HEK293 (cell line): ENCODE measurements at regions not wholly inside any gene's neighbourhood (a gene's known extent, or its start where the extent isn't known, plus 50 kb on each side); places are given as distances from the start of the nearest gene placed in this dataset.

Experiments used
- CTCF ChIA-PET: fragments of 350-600 bp; formaldehyde crosslinking; extraction: SDS; loops from one replicate; lab custom pipeline; 2021; ENCODE audit warnings: antibody characterized with exemption; lab: Yijun Ruan, JAX
- POLR2A ChIA-PET: fragments of 300-600 bp; formaldehyde crosslinking; extraction: SDS; loops from one replicate; lab custom pipeline; 2020; ENCODE audit warnings: antibody characterized with exemption, inconsistent platforms; lab: Yijun Ruan, JAX
- H3K27ac ChIP-seq: fragments of 200-500 bp; sonication (Bioruptor generic); 2 replicates; pipeline ENCODE4 v1.5.1; 2014; ENCODE audit warnings: low read depth, low read length, control low read depth, inconsistent platforms; ENCODE audit errors: extremely low read depth
- H3K36me3 ChIP-seq, 2 experiments: fragments of 200-500 bp in 1 of 2; sonication (Bioruptor generic) in 1 of 2; 1 replicate in 1 of 2; 2 replicates in 1 of 2; pipeline ENCODE4 v1.5.1; 2014 to 2017; ENCODE audit warnings: inconsistent platforms in 2 of 2, low read length in 2 of 2; ENCODE audit not compliant: control insufficient read depth in 2 of 2, insufficient read depth in 1 of 2
- H3K4me1 ChIP-seq: fragments of 200-500 bp; sonication (Bioruptor generic); 2 replicates; pipeline ENCODE4 v1.5.1; 2014; ENCODE audit warnings: mild to moderate bottlenecking, low read length, inconsistent platforms; ENCODE audit not compliant: control insufficient read depth, insufficient read depth
- H3K4me3 ChIP-seq: 2 replicates; pipeline ENCODE4 v1.5.1; 2011; ENCODE audit warnings: low read depth, mild to moderate bottlenecking, control low read depth, low read length, moderate library complexity
- H3K9me3 ChIP-seq: fragments of 200-500 bp; sonication (Bioruptor generic); 2 replicates; pipeline ENCODE4 v1.5.1; 2014; ENCODE audit warnings: low read depth, low read length, inconsistent platforms; ENCODE audit not compliant: control insufficient read depth, insufficient read depth
- GLIS2 ChIP-seq: fragments of 450-650 bp; formaldehyde crosslinking; IDR thresholded peaks from 2 replicates; pipeline ENCODE4 v1.5.1; 2016; ENCODE audit warnings: missing biosample characterization, missing genetic modification characterization
- KLF8 ChIP-seq: fragments of 450-650 bp; formaldehyde crosslinking; IDR thresholded peaks from 2 replicates; pipeline ENCODE4 v1.5.1; 2016; ENCODE audit warnings: missing biosample characterization, missing genetic modification characterization
- PRDM6 ChIP-seq: fragments of 450-650 bp; formaldehyde crosslinking; IDR thresholded peaks from 2 replicates; pipeline ENCODE4 v1.5.1; 2017; ENCODE audit warnings: missing biosample characterization, missing genetic modification characterization
- TRIM28 ChIP-seq: IDR thresholded peaks from 2 replicates; pipeline ENCODE4 v1.6.1; 2011; ENCODE audit warnings: low read length, control low read depth, borderline replicate concordance
- ZBTB1 ChIP-seq: fragments of 450-650 bp; formaldehyde crosslinking; IDR thresholded peaks from 2 replicates; pipeline ENCODE4 v1.5.1; 2016; ENCODE audit warnings: missing biosample characterization, missing genetic modification characterization
- ZBTB6 ChIP-seq: fragments of 450-650 bp; formaldehyde crosslinking; IDR thresholded peaks from 2 replicates; pipeline ENCODE4 v1.5.1; 2017; ENCODE audit warnings: missing biosample characterization, missing genetic modification characterization
- ZEB2 ChIP-seq: fragments of 450-650 bp; formaldehyde crosslinking; IDR thresholded peaks from 2 replicates; pipeline ENCODE4 v1.5.1; 2016; ENCODE audit warnings: missing biosample characterization, missing genetic modification characterization
- ZNF10 ChIP-seq: fragments of 450-650 bp; formaldehyde crosslinking; IDR thresholded peaks from 2 replicates; pipeline ENCODE4 v1.5.1; 2017; ENCODE audit warnings: missing biosample characterization, missing genetic modification characterization
- ZNF112 ChIP-seq: fragments of 450-650 bp; formaldehyde crosslinking; IDR thresholded peaks from 2 replicates; pipeline ENCODE4 v1.5.0; 2017; ENCODE audit warnings: missing biosample characterization, missing genetic modification characterization
- ZNF16 ChIP-seq: fragments of 450-650 bp; formaldehyde crosslinking; IDR thresholded peaks from 2 replicates; pipeline ENCODE4 v1.5.1; 2016; ENCODE audit warnings: low read depth, missing biosample characterization, missing genetic modification characterization
- ZNF266 ChIP-seq: fragments of 450-650 bp; formaldehyde crosslinking; IDR thresholded peaks from 2 replicates; pipeline ENCODE4 v1.5.1; 2016; ENCODE audit warnings: missing biosample characterization, missing genetic modification characterization, low read depth
- ZNF391 ChIP-seq: fragments of 450-650 bp; formaldehyde crosslinking; IDR thresholded peaks from 2 replicates; pipeline ENCODE4 v1.5.1; 2016; ENCODE audit warnings: low read depth, missing biosample characterization, missing genetic modification characterization, borderline replicate concordance
- ZNF514 ChIP-seq: fragments of 450-650 bp; formaldehyde crosslinking; IDR thresholded peaks from 2 replicates; pipeline ENCODE4 v1.5.1; 2016; ENCODE audit warnings: missing biosample characterization, missing genetic modification characterization
- ZNF626 ChIP-seq: fragments of 450-650 bp; sonication (Bioruptor Pico); formaldehyde crosslinking; IDR thresholded peaks from 2 replicates; pipeline ENCODE4 v1.5.1; 2018; ENCODE audit warnings: missing biosample characterization, missing genetic modification characterization, inconsistent platforms
- TF ChIP-seq, protein P1 (sequence below): fragments of 450-650 bp; formaldehyde crosslinking; IDR thresholded peaks from 2 replicates; pipeline ENCODE4 v1.5.1; 2017; ENCODE audit warnings: missing biosample characterization, mild to moderate bottlenecking, missing genetic modification characterization, moderate library complexity
- TF ChIP-seq, protein P2 (sequence below): fragments of 450-650 bp; formaldehyde crosslinking; IDR thresholded peaks from 2 replicates; pipeline ENCODE4 v1.5.1; 2016; ENCODE audit warnings: missing biosample characterization, missing genetic modification characterization
- TF ChIP-seq, protein P3 (sequence below): fragments of 450-650 bp; formaldehyde crosslinking; conservative IDR thresholded peaks from 2 replicates; pipeline ENCODE4 v1.5.1; 2016; ENCODE audit warnings: low read depth, missing biosample characterization, missing genetic modification characterization
- TF ChIP-seq, protein P4 (sequence below): fragments of 450-650 bp; formaldehyde crosslinking; IDR thresholded peaks from 2 replicates; pipeline ENCODE4 v1.5.1; 2017; ENCODE audit warnings: missing biosample characterization, missing genetic modification characterization

GRCh38 chr7:50221433-50221832 is 83.1 kb upstream of the IKZF1 start (continued):
- no peak for TF ChIP-seq ZBTB6
- TF ChIP-seq TRIM28 = no peak
- no peak for TF ChIP-seq ZNF391
- TF ChIP-seq ZNF112 (tag by site-specific recombination) = no peak

GRCh38 chr7:50221028-50221427 is 83.5 kb upstream of the IKZF1 start:
- Histone ChIP-seq H3K4me1 (no peaks in the 10 kb centered on the region), H3K9me3 (no peaks in the 10 kb centered on the region), H3K4me3 (no peak overlapping the region), H3K27ac (no peak overlapping the region), H3K36me3 (no peaks in the 10 kb centered on the region)
- POLR2A ChIA-PET = no interaction called here
- TF ChIP-seq ZNF626 (tag by site-specific recombination) (no peak), ZNF266 (tag by site-specific recombination) (no peak)
- TF ChIP-seq, protein P1, sequence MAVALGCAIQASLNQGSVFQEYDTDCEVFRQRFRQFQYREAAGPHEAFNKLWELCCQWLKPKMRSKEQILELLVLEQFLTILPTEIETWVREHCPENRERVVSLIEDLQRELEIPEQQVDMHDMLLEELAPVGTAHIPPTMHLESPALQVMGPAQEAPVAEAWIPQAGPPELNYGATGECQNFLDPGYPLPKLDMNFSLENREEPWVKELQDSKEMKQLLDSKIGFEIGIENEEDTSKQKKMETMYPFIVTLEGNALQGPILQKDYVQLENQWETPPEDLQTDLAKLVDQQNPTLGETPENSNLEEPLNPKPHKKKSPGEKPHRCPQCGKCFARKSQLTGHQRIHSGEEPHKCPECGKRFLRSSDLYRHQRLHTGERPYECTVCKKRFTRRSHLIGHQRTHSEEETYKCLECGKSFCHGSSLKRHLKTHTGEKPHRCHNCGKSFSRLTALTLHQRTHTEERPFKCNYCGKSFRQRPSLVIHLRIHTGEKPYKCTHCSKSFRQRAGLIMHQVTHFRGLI (tag by site-specific recombination) = no peak
- CTCF ChIA-PET = no interaction called here

- no peak overlapping the region for H3K4me3 ChIP-seq
- ChIA-PET POLR2A (no interaction called here), CTCF (no interaction called here)
- H3K9me3 ChIP-seq = no peaks in the 10 kb centered on the region
- H3K36me3 ChIP-seq = no peaks in the 10 kb centered on the region
- TF ChIP-seq KLF8 (no peak), PRDM6 (tag by site-specific recombination) (no peak), GLIS2 (tag by site-specific recombination) (no peak), ZEB2 (tag by site-specific recombination) (no peak), ZNF514 (tag by site-specific recombination) (no peak), ZBTB1 (tag by site-specific recombination) (no peak)
- no peaks in the 10 kb centered on the region for H3K4me1 ChIP-seq
- H3K27ac ChIP-seq = no peak overlapping the region
These were observed 84.2 kb upstream of the IKZF1 start for GRCh38 chr7:50220273-50220672.

GRCh38 chr7:50217821-50218281 is 86.7 kb upstream of the IKZF1 start:
- Histone ChIP-seq H3K4me3 (no peak overlapping the region), H3K36me3 (no peaks in the 10 kb centered on the region), H3K4me1 (no peaks in the 10 kb centered on the region), H3K9me3 (no peaks in the 10 kb centered on the region), H3K27ac (no peak overlapping the region)
- CTCF ChIA-PET = interaction anchor here (0.6 to 1.2 kb wide), 2 partner anchors 9 to 97 kb away, joined by 3 to 5 read pairs; no protein-coding TSS in a partner anchor
- POLR2A ChIA-PET = no interaction called here
- TF ChIP-seq, protein P2, sequence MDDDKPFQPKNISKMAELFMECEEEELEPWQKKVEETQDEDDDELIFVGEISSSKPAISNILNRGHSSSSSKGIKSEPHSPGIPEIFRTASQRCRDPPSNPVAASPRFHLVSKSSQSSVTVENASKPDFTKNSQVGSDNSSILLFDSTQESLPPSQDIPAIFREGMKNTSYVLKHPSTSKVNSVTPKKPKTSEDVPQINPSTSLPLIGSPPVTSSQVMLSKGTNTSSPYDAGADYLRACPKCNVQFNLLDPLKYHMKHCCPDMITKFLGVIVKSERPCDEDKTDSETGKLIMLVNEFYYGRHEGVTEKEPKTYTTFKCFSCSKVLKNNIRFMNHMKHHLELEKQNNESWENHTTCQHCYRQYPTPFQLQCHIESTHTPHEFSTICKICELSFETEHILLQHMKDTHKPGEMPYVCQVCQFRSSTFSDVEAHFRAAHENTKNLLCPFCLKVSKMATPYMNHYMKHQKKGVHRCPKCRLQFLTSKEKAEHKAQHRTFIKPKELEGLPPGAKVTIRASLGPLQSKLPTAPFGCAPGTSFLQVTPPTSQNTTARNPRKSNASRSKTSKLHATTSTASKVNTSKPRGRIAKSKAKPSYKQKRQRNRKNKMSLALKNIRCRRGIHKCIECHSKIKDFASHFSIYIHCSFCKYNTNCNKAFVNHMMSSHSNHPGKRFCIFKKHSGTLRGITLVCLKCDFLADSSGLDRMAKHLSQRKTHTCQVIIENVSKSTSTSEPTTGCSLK (tag by site-specific recombination) = no peak
- TF ChIP-seq, protein P3, sequence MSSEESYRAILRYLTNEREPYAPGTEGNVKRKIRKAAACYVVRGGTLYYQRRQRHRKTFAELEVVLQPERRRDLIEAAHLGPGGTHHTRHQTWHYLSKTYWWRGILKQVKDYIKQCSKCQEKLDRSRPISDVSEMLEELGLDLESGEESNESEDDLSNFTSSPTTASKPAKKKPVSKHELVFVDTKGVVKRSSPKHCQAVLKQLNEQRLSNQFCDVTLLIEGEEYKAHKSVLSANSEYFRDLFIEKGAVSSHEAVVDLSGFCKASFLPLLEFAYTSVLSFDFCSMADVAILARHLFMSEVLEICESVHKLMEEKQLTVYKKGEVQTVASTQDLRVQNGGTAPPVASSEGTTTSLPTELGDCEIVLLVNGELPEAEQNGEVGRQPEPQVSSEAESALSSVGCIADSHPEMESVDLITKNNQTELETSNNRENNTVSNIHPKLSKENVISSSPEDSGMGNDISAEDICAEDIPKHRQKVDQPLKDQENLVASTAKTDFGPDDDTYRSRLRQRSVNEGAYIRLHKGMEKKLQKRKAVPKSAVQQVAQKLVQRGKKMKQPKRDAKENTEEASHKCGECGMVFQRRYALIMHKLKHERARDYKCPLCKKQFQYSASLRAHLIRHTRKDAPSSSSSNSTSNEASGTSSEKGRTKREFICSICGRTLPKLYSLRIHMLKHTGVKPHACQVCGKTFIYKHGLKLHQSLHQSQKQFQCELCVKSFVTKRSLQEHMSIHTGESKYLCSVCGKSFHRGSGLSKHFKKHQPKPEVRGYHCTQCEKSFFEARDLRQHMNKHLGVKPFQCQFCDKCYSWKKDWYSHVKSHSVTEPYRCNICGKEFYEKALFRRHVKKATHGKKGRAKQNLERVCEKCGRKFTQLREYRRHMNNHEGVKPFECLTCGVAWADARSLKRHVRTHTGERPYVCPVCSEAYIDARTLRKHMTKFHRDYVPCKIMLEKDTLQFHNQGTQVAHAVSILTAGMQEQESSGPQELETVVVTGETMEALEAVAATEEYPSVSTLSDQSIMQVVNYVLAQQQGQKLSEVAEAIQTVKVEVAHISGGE = no peak
- TF ChIP-seq ZNF112 (tag by site-specific recombination) = no peak
- no peak for TF ChIP-seq ZNF391
- TF ChIP-seq ZNF10 (tag by site-specific recombination) = no peak
- TF ChIP-seq ZNF626 (tag by site-specific recombination) = no peak
- TF ChIP-seq, protein P4, sequence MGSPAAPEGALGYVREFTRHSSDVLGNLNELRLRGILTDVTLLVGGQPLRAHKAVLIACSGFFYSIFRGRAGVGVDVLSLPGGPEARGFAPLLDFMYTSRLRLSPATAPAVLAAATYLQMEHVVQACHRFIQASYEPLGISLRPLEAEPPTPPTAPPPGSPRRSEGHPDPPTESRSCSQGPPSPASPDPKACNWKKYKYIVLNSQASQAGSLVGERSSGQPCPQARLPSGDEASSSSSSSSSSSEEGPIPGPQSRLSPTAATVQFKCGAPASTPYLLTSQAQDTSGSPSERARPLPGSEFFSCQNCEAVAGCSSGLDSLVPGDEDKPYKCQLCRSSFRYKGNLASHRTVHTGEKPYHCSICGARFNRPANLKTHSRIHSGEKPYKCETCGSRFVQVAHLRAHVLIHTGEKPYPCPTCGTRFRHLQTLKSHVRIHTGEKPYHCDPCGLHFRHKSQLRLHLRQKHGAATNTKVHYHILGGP = no peak
- TF ChIP-seq ZNF16 = no peak
